ENCODE measurements at regions not wholly inside any gene's neighbourhood (a gene's known extent, or its start where the extent isn't known, plus 50 kb on each side); places are given as distances from the start of the nearest gene placed in this dataset.

DNA sequence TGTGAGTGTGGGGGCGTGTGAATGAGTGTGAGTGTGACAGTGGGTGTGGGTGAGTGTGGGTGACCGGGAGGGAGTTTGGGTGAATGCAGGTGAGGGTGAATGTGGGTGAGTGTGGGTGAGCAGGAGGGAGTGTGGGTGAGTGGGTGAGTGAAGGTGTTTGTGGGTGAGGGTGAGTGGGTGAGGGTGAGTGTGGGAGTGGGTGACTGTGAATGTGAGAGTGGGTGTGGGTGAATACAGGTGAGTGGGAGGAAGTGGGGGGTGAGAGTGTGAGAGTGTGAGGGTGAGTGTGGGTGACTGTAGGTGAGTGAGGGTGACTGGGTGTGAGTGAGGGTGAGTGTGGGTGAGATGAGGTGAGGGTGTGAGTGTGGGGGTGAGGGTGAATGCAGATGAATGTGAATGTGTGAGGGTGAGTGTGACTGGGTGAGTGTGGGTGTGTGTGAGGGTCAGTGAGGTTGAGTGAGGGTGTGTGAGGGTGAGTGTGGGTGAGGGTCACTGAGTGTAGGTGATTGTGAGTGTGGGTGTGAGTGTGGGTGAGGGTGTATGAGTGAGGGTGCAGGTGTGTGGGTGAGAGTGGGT lies 1677.3 kb upstream of the TENM3 start:
- TF ChIP-seq, protein P1, sequence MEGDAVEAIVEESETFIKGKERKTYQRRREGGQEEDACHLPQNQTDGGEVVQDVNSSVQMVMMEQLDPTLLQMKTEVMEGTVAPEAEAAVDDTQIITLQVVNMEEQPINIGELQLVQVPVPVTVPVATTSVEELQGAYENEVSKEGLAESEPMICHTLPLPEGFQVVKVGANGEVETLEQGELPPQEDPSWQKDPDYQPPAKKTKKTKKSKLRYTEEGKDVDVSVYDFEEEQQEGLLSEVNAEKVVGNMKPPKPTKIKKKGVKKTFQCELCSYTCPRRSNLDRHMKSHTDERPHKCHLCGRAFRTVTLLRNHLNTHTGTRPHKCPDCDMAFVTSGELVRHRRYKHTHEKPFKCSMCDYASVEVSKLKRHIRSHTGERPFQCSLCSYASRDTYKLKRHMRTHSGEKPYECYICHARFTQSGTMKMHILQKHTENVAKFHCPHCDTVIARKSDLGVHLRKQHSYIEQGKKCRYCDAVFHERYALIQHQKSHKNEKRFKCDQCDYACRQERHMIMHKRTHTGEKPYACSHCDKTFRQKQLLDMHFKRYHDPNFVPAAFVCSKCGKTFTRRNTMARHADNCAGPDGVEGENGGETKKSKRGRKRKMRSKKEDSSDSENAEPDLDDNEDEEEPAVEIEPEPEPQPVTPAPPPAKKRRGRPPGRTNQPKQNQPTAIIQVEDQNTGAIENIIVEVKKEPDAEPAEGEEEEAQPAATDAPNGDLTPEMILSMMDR (IDR thresholded peaks at IDR 0.05 in 2 of 3, conservative IDR thresholded peaks at IDR 0.05 in 1 of 3; ENCODE audit: control insufficient read depth in 2 of 3, extremely low read depth in 1 of 3, insufficient read depth in 1 of 3, low read depth in 3 of 3, low read length in 3 of 3) = no peak
- TF ChIP-seq ZBED1 (IDR thresholded peaks at IDR 0.05; ENCODE audit: borderline replicate concordance) = no peak

All from GM12878 (cell line).